ENCODE measurements at regions not wholly inside any gene's neighbourhood (a gene's known extent, or its start where the extent isn't known, plus 50 kb on each side); places are given as distances from the start of the nearest gene placed in this dataset.

GRCh38 chr18:43213816-43214215 is 63.5 kb downstream of the SYT4 start:
- H3K4me3 ChIP-seq (replicated peaks; ENCODE audit: low read depth, low read length): no peak overlapping the region
- TF ChIP-seq CTCF (IDR thresholded peaks at IDR 0.05; ENCODE audit: low read length, missing control alignments): no peak
- DNase-seq (ENCODE audit: low read depth): no peak

- no peak for DNase-seq (ENCODE audit: low read depth)
- TF ChIP-seq CTCF (IDR thresholded peaks at IDR 0.05; ENCODE audit: low read length, missing control alignments): no peak
- H3K4me3 ChIP-seq (replicated peaks; ENCODE audit: low read depth, low read length): no peak overlapping the region
Measured at GRCh38 chr18:43211059-43211458, 66.2 kb downstream of the SYT4 start.

GRCh38 chr18:43195421-43195820 is 79.9 kb upstream of the RIT2 start:
- no peak for DNase-seq (ENCODE audit: low read depth)
- TF ChIP-seq CTCF (IDR thresholded peaks at IDR 0.05; ENCODE audit: low read length, missing control alignments): no peak
- H3K4me3 ChIP-seq (replicated peaks; ENCODE audit: low read depth, low read length): no peak overlapping the region

- H3K4me3 ChIP-seq (replicated peaks; ENCODE audit: low read depth, low read length): no peak overlapping the region
- TF ChIP-seq CTCF (IDR thresholded peaks at IDR 0.05; ENCODE audit: low read length, missing control alignments): no peak
- no peak for DNase-seq (ENCODE audit: low read depth)
Measured at GRCh38 chr18:43193336-43193735, 77.9 kb upstream of the RIT2 start.

GRCh38 chr18:43192408-43192807 is 76.9 kb upstream of the RIT2 start:
- peak; percentile 11 for DNase-seq (ENCODE audit: low read depth)
- no peak for TF ChIP-seq CTCF (IDR thresholded peaks at IDR 0.05; ENCODE audit: low read length, missing control alignments)

GRCh38 chr18:43181711-43182110 is 66.2 kb upstream of the RIT2 start:
- no peak for TF ChIP-seq CTCF (IDR thresholded peaks at IDR 0.05; ENCODE audit: low read length, missing control alignments)
- no peak overlapping the region for H3K4me3 ChIP-seq (replicated peaks; ENCODE audit: low read depth, low read length)
- DNase-seq (ENCODE audit: low read depth): no peak

More at GRCh38 chr18:43192408-43192807, 76.9 kb upstream of the RIT2 start:
- no peak overlapping the region for H3K4me3 ChIP-seq (replicated peaks; ENCODE audit: low read depth, low read length)

- H3K4me3 ChIP-seq (replicated peaks; ENCODE audit: low read depth, low read length): no peak overlapping the region
- no peak for TF ChIP-seq CTCF (IDR thresholded peaks at IDR 0.05; ENCODE audit: low read length, missing control alignments)
Measured at GRCh38 chr18:43180814-43181213, 65.3 kb upstream of the RIT2 start.

More at GRCh38 chr18:43180814-43181213, 65.3 kb upstream of the RIT2 start:
- no peak for DNase-seq (ENCODE audit: low read depth)
